ENCODE measurements at regions not wholly inside any gene's neighbourhood (a gene's known extent, or its start where the extent isn't known, plus 50 kb on each side); places are given as distances from the start of the nearest gene placed in this dataset.

DNA sequence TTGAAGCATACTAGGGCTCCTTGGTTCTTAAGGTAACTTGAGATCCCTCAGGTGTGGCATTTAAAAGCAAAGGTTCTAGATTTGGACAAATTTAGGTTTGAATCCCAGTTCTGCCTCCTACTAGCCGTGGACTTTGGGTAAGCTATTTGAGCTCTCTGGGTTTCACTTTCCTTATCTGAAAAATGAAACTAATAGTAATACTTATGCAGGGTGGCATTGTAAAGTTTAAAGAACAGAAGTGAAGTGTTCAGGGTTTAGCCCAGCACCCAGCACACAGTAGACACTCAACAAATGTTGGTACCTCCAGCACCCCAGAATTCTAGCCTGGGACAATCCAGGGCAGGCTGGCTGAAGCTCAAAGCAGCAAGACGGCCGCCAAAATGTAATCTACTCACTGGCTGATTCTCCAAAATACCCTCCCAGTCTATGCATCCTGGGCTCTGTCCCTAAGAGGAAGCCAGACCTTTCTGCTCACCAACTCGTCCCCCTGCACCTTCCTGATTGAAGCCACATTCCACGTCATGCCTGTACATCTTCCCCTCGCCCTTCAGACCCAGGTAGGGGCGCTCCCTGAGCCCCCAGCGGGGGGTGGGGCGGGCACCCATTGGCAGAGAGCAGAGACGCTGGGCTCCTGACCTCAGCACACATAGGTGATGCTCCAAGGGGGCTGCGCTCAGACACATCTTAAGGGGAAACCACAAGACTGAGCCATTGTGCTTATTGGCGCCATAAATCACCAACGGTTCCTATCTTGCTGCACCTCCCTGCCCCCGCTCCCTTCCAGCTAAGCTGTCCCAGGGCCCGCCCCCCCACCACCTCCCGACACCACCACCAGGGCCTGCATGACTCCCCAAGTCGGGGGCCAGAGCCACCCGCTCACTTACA lies 160.6 kb downstream of the BCOR start:
- ATAC-seq: no peak

DNA sequence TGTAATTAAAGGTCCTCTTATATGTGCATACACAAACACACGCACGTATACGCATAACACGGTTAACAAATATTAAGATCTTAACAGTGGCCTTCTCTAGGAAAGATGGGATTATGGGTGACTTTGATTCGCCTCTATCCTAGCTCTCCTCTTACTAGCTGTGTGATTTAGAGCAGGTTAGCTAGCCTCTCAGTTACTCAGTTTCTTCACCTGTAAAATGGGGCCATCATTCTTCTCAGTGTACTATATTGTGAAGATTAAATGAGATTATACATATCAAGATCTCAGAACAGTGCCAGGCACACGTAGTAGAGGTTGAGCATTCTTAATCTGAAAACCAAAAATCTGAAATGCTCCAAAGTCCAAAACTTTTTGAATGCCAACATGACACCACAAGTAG lies 159.3 kb downstream of the BCOR start:
- ATAC-seq: no peak

DNA sequence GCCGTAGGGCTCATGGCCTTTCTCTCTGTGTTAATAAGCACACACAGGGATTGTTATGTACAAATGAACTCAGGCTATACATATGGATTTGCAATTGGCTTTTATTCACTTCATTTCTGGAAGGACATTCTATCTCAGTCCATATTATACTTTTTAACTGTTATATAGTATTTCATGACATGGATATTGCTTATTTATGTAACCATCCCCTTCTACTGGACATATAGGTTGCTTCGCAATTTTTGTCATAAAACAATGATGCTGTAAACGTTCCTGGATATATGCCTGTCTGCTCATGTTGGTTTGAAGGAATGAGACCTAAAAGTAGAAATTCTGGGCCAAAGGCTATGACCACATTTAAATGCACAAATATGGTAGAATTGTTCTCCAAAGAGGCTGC lies 158.1 kb downstream of the BCOR start:
- ATAC-seq: no peak

DNA sequence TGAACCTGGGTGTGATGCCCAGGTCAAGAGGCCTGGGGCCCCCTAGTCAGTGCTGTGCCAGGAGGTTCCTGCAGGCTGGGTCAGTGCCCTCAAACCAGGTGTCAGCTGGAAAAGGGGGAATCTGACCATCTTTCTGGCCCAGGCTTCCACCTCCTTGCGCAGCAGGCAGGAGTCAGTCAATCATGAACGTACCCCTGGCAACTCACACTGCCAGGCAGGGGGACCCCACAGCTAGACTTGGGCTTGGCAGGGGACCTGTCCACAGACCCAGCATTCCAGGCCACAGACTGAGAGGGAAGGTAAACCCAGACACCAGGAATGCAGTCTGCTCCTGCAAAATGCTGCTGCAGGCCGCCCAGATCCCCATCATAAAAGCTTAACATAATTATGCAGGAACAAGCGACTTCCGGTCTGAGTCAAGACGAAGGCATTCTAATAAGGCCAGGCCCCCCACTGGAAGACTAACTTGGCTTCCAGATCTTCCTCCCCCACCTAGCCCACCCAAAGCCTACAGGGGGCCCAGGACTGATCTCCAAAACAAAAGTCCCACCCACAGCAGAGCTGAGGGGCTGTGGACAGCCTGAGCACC lies 156.3 kb downstream of the BCOR start:
- ATAC-seq: no peak

DNA sequence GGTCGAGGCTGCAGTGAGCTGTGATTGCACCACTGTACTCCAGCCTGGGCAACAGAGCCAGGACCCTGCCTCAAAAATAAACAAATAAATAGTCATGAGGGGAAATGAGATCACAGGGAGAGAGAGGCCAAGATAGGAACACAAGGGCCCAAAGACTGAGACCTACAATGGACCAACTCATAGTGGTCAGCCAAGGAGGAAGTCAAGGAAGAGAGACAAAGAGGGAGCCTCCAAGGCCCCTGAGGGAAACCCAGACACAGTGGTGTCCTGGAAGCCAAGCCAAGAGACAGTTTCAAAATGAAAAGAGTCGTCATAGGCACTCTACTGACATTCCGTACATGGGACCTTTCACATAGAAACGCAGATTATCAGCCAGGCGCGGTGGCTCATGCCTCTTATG lies 153.3 kb downstream of the BCOR start:
- ATAC-seq: no peak

DNA sequence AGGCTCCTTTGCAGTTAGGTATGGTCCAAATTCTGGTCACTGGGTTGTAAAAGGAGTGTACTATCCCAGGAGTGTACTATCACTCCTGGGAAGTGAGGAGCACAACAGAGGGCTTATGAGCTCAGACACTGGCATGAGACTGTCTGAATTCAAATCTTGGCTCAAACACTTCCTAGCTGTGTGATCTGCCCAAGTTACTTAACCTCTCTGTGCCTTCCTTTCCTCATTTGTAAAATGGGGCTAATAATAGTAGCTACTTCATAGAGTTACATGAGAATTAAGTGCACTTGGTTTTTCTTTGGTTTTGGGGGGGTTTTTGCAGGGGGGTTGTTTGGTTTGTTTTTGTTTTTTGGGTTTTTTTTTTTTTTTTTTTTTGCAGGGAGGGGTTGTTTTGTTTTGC lies 152.0 kb downstream of the BCOR start:
- ATAC-seq: no peak

DNA sequence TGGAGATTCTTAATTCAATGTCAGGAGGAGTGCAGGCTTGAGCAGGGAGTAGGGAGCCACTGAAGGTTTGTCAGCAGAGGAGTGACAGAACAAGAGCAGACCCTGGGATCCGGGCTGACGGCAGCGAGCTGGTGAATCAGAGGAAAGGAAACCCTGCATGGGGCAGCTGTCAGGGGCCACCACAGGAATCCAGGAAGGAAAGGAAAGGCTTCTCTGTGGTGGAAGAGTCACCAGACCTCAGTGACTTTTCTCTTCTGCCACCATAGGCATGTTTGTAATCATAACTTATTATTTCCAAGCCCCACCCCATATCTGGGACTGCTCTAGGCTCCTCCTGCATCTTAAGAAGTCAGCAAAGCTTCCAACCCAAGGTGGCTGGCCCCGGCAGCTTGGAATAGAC lies 150.9 kb downstream of the BCOR start:
- ATAC-seq: no peak

DNA sequence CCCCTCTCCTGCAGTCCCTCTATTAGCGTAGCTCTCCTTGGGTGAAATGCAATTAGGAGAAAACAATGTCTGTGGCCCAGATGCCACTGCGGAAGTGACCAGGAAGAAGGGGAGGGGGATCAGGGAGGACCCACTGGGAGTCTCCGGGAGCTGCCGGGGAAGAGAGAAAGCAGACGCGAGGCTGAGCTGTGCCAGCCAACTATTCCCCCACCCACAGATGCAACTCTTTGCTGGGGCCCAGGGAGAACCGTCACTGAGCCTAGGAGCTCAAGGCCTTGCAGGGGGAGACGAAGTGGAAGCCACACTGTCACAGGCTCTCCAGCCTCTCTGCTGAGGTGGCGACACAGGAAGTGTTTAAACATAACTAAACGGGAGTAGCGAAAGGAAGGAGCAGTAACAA lies 149.2 kb downstream of the BCOR start:
- ATAC-seq: no peak

DNA sequence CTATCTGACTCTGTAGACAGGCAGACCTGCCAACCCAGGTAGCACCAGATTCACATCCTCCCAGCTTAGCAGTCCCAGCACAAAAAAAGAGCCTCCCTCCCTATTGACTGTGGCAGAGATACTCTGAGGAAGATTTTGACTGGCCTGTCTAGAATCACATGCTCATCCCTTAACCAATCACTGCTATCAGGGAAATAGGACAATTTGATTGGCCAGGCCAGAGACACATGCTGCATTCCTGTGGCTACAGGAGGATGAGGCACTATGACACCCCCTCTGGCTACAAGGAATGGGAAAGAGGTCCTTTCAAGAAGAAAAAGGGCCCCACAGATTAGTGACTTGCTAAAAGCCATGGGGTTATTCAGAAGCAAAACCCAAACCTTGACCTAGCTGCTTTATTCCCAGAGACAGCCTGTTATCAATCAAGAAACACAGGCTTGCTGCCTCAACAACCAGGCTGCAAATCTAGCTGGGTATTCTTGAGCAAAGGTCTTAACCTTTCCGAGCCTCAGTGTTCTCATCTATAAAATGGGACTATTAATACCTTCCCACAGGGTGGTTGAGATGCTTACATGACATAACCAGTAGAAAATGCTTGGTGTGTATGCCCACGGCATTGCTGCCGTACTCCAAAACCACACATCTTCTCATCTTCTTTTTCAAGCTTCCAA lies 147.6 kb downstream of the BCOR start:
- no peak for ATAC-seq

DNA sequence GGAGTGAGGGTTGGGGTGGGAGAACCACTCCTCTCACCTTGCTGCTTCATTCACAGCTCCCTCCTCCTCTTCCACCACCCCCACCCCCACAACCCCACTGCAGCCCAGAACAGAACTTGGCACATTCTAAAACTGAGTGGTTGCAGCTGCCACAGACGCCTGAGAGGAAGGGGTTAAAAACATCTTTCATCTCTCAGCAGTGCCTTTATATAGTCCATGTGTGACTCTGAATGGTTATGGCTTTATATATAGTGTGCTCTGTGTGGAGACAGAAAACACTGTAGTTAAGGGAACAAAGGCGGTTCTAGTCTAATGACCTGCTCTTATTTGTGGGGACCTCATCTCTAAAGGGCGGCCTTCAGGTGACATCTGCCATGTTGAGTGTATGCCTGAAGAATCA lies 144.8 kb downstream of the BCOR start:
- no peak for ATAC-seq

DNA sequence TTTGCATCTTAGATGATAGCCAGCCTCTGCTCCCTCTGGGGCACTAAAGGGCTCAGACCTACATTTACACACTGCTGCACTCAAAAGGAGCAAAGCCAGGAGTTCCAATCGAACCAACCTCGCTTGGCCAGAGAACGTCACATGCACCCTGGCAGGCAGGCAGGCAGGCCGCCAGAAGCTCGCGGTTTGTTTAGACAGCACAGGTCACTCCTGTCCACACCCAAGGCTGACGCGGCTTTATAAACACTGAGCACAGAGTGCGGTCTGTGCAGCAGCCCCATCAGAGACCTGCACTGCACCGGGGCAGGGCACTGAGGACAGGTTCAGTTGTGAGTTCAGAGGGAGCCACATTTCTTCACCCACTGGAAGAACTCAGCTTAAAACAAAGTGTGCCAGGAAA lies 143.9 kb downstream of the BCOR start:
- peak; percentile 91 for ATAC-seq

DNA sequence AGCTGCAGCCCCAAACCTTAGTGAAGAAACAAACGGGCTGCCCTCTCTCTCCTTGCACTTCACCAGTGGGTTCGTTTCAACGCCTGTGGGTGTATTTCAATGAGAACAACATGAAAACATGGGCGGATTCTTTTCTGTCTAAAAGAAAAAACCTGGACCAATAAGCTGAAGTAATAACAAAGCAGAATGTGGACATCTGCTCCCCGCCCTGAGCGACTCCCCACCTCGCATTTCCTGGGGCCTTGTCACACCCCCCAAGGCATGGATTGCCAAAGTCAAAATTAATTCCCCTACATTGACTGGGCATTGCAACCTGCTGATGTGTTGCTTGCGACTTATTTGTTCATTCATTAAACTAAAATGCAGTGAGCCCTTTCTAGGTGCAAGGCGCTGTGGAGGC lies 142.9 kb downstream of the BCOR start:
- no peak for ATAC-seq

DNA sequence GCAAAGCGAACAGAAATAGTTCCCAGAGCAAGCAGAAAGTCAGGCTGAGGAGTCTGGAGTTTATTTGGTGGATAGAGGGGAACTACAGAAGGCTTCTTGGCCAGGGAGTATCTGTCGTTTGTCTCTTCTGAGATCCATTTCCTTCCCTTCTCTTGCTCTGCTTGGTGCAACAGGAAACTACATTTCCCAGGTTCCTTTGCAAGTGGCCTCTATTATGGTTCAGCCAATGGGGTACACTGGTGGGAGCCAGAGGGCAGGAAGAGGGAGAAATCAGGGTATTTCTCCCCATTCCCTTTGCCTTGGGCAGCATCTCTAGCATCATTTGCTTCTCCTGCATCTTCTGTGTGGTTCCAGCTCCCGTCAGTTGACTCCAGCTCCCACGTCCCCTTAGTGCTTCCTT lies 142.1 kb downstream of the BCOR start:
- ATAC-seq: no peak

DNA sequence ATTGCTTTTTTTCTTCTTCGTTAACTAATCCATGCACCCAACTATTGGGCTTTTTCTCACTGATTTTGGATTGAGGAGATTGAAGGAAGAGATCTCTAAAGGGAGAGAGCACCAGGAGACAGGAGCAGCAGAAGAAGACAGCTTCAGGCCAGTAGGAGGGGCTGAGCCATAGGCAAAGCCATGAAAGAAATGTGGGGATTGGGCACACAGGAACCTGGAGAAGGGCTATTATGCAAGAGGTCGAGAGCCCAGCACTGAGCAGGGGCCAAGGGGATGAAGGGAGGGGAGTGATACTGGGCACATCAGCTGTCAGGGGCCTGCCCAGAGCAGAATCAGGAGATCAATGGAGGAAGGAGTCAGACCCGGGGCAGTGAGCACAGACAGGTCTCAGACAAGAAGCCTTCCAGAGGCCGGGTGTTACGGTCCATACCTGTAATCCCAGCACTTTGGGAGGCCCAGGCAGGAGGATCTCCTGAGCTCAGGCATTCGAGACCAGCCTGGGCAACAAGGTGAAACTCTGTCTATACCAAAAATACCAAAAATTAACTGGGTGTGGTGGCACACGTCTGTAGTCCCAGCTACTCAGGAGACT lies 140.9 kb downstream of the BCOR start:
- no peak for ATAC-seq

DNA sequence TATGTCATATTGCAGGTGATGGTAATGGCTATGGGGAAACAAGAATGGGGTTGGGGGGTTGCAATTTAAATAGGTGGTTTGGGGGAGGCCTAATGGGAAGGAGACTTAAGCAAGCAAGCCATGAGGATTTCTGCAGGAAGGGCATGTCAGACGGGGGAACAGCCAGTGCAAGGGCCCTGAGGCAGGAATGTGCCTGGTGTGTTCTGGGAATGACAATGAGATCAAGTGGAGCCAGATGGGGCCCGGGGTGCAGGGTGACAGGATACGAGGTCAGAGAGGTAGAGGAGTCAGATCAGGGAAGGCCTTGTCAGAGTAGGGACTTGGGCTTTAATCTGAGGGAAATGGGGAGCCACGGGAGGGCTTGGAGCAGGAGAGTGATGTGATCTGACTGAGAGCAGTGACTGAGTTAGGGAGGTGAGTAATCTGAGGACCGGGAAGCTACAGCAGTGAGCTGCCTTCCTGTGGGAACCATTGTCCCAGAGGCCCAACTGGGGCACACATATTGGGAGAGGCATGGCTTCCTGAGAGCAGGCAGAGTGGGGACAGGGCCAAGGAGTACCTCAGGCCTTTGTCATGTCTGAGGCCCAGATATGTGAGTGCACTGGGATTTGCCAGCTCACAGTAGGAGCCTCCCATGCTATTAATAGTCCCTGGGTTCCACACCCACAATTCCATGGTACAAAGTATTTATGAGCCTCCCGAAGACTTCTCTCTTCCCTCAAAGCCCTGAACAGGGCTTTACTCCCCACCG lies 139.8 kb downstream of the BCOR start:
- peak; percentile 33 for ATAC-seq

DNA sequence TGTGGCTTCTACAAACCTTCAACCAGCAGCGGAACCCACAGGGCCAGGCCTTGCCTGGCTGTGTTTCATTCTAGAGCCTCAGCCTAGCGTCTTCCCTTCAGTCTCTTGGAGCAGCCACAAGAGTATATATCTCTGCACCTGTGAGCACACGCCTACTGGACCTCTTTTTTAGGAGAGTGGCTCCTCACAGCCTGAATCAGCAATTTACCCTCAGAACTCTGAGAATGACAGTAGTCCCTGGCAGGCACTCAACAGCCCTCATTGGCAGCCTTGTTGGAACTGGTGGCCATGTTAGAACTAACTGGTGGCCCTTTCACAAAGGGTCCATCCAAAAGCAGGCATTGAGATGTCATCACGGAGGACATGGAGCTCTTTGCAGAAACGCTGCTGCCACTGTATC lies 138.9 kb downstream of the BCOR start:
- no peak for ATAC-seq

DNA sequence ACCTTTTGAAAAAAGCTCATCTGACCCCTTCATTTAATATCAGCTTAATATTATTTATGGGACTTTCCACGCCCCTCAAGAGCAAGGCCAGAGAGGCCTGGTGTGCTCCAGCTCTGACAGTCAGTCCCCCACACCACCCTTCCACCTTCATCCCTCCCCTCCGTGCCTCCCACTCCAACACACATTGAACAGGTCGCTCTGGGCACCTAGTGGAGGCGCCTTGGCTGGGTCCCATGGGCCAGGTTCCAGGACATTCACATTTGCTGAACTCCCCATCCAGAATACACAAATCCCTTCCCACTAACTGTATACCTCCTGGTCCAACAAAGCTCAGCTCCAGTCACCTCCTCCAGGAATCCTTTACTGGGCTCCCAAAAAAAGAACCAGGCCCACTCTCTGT lies 137.5 kb downstream of the BCOR start:
- ATAC-seq: no peak

DNA sequence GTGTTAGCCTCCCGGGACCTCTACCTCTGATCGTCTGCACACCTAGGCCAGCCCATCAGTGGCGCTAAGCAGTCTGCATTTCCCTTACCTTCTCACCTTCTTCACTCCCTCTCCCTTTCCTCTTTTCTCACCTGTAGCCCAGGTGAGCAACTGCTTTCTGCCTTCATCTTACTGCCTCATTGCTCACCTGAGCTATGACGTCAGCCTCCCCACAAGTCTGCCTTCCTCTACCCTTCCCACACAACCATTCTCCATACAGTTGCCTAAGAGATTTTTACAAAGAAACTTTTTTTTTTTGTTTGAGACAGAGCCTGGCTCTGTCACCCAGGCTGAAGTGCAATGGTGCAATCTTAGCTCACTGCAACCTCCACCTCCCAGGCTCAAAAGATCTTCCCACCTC lies 136.3 kb downstream of the BCOR start:
- ATAC-seq: no peak

DNA sequence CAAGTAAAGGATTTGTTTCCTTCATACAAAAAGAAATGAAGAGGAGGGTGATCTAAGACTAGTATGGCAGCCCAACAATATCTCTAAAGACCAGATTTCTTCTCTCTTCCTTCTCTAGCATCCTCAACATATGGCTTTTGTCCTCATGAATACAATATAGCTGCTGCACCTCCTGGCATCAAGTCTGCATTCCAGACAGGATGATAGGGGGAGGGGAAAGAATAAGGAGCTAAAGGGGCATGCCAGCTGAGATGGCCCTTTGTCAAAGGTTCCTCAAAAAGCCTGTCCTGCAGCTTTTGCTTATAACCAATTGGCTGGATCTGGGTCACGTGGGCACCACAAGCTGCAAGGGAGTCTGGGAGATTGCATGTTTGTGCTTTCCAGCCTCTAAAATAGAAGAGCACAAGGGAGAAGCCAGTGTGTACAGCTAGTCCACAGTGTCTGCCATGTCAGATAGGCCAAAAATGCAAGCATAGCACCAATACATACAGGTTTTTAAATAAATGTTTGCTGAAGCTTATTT lies 132.6 kb downstream of the BCOR start:
- no peak for ATAC-seq

DNA sequence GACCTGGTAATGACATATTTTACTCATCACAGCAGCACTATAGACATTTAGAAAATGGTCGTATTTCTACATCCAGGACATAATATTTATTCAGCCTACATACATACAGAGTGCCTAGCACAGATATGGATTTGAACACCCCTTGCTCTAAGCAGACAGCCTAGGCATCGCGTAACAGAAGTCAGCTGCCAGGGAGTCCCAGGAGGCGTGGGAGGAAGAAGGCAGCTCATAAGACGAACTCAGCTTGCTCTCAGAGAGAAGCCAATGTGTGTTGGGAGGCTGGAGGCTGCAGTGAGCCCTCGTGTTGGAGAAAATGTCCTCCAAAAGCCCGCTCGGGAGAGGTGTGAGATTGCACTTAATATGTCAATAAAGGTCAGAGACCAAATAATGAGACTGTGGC lies 131.6 kb downstream of the BCOR start:
- ATAC-seq: no peak

DNA sequence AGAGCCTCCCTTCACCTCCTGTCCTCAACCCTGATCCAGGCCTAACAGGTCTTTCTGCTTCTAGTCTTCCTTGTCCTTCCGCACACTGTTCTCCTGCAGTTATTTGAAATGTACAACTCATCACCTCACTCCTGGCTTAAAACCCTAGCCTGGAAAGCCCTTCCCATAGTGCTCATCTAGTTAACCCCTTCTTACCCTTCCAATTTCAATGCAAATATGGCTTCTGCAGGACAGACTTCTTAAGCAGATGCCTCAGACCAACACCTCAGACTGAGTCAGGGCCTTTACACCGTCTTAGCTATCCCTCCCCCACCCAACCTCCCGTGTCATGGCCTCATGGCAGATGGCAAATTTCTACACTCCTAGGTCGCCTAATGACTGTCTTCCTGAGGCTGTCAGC lies 130.4 kb downstream of the BCOR start:
- peak; percentile 82 for ATAC-seq

DNA sequence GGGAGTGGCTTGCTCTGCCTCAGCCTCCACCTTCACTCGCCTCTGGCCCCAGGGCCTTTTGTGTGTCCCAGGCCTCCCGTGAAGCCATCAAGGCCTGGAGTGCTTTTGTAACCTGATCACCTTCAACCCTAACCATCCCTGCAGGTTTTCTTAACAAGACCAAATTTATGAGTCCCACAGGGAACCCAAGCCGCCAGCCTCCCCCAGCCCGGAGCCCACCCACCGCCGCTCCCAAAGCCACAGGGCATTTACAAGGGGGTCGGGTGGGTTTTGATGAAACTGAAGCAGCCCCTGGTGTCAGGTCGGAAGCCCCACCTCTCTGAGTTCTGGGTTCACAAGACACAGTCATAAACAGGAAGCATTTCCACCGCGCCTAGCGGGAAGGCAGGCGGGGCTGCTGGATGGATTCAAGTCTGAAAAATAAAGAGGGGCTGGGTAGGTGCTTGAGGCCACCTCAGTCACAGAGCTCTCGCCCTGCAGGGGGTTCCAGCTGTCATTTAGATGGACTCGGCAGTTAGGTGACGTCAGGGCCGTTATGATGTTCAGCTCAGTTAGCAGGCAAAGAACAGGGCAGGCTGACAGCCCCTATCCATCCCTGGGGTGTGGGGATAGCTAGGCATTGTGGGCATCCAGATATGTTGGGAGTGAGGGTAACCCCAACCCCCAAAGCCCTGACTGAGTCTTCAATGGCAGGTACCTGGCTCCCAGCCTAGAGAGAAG lies 128.5 kb downstream of the BCOR start:
- no peak for ATAC-seq

All from esophagus mucosa (tissue), 1 donor.